H1 (cell line): ENCODE measurements at regions not wholly inside any gene's neighbourhood (a gene's known extent, or its start where the extent isn't known, plus 50 kb on each side); places are given as distances from the start of the nearest gene placed in this dataset.

Experiments
- CTCF ChIA-PET: fragments of 300-600 bp; sonication (Branson Sonifier 250); formaldehyde crosslinking; loops from one replicate; lab custom pipeline; 2021; ENCODE audit not compliant: partially characterized antibody; lab: Charles Lee
- POLR2A ChIA-PET: fragments of 300-600 bp; sonication (Branson Sonifier 250); formaldehyde crosslinking; loops from one replicate; lab custom pipeline; 2021; ENCODE audit warnings: inconsistent platforms; ENCODE audit not compliant: partially characterized antibody; lab: Charles Lee
- DNase-seq, 2 experiments: peaks; one replicate each; pipeline versions ENCODE4 v3.0.0 to v3.0.0-alpha.2; 2010 to 2022; ENCODE audit warnings: low spot score in 2 of 2, low read depth in 1 of 2, mixed read lengths in 1 of 2
- FAIRE-seq: peaks from 2 replicates; lab custom pipeline; 2011; peaks lifted over from hg19 to GRCh38; lab: Jason Lieb, UNC
- H2AFZ ChIP-seq: 2 replicates; pipeline ENCODE4 v1.8.1; 2012; ENCODE audit warnings: low read length, inconsistent platforms
- H2AK5ac ChIP-seq: 2 replicates; pipeline ENCODE4 v1.6.1; 2013; ENCODE audit warnings: low read depth, low read length
- H2BK120ac ChIP-seq: replicated peaks from 2 replicates; pipeline ENCODE3; 2013; ENCODE audit warnings: low read depth, low read length, inconsistent platforms
- H2BK12ac ChIP-seq: 2 replicates; pipeline ENCODE4 v1.6.1; 2013; ENCODE audit warnings: low read depth, low read length
- H2BK15ac ChIP-seq: 2 replicates; pipeline ENCODE4 v1.6.1; 2013; ENCODE audit warnings: low read length
- H2BK20ac ChIP-seq: 2 replicates; pipeline ENCODE4 v1.6.1; 2013; ENCODE audit warnings: low read length
- H2BK5ac ChIP-seq: 2 replicates; pipeline ENCODE4 v1.6.1; 2013; ENCODE audit warnings: low read depth, low read length
- H3K14ac ChIP-seq: 2 replicates; pipeline ENCODE4 v1.6.1; 2013; ENCODE audit warnings: inconsistent platforms; ENCODE audit not compliant: insufficient read length
- H3K18ac ChIP-seq: 2 replicates; pipeline ENCODE4 v1.6.1; 2013; ENCODE audit warnings: low read length; ENCODE audit errors: extremely low read depth
- H3K23ac ChIP-seq: 2 replicates; pipeline ENCODE4 v1.6.1; 2013; ENCODE audit warnings: inconsistent platforms; ENCODE audit not compliant: insufficient read length
- H3K23me2 ChIP-seq: 2 replicates; pipeline ENCODE4 v1.6.1; 2013; ENCODE audit warnings: low read depth, low read length
- H3K27ac ChIP-seq: 2 replicates; pipeline ENCODE4 v1.6.1; 2011; ENCODE audit warnings: low read depth, low read length, inconsistent platforms
- H3K27me3 ChIP-seq, 4 experiments: replicated peaks in 1 of 4; 1 replicate in 1 of 4; 2 replicates in 3 of 4; pipeline versions ENCODE4 v1.6.1 to v1.8.1; 2011 to 2013; ENCODE audit warnings: low read length in 3 of 4, mild to moderate bottlenecking in 3 of 4, inconsistent platforms in 2 of 4, mixed read lengths in 2 of 4, moderate library complexity in 1 of 4; ENCODE audit not compliant: control insufficient read depth in 3 of 4, insufficient read depth in 3 of 4; ENCODE audit errors: extremely low read depth in 1 of 4
- H3K36me3 ChIP-seq, 4 experiments: 2 replicates each; pipeline versions ENCODE4 v1.6.1 to v1.8.1; 2011 to 2013; ENCODE audit warnings: mild to moderate bottlenecking in 4 of 4, low read length in 3 of 4, moderate library complexity in 2 of 4, control low read depth in 1 of 4, inconsistent platforms in 1 of 4; ENCODE audit not compliant: insufficient read depth in 4 of 4, control insufficient read depth in 2 of 4
- H3K4ac ChIP-seq: replicated peaks from 2 replicates; pipeline ENCODE3; 2013; ENCODE audit warnings: low read length, low read depth, mixed read lengths, inconsistent platforms; ENCODE audit not compliant: insufficient read length
- H3K4me1 ChIP-seq, 4 experiments: replicated peaks in 1 of 4; 1 replicate in 1 of 4; 2 replicates in 3 of 4; pipeline versions ENCODE4 v1.6.1 to v1.8.1; 2011 to 2013; ENCODE audit warnings: low read length in 3 of 4, inconsistent platforms in 2 of 4, mixed read lengths in 1 of 4; ENCODE audit not compliant: insufficient read depth in 4 of 4, control insufficient read depth in 3 of 4
- H3K4me2 ChIP-seq, 2 experiments: 2 replicates each; pipeline versions ENCODE4 v1.6.1 to v1.8.1; 2011 to 2013; ENCODE audit warnings: low read depth in 2 of 2, low read length in 2 of 2, control low read depth in 1 of 2, inconsistent platforms in 1 of 2, mild to moderate bottlenecking in 1 of 2; ENCODE audit not compliant: insufficient read depth in 1 of 2
- H3K4me3 ChIP-seq, 4 experiments: fragments of 200-600, 300-600 bp in 1 of 4; sonication (generic), shearing (Covaris generic), sonication (Bioruptor Twin) in 1 of 4; 2 replicates each; pipeline versions ENCODE4 v1.5.1 to v1.8.1; 2011 to 2016; ENCODE audit warnings: low read length in 4 of 4, low read depth in 3 of 4, control low read depth in 2 of 4, inconsistent platforms in 2 of 4, mild to moderate bottlenecking in 2 of 4, mixed read lengths in 1 of 4, moderate library complexity in 1 of 4; ENCODE audit not compliant: insufficient read depth in 2 of 4; ENCODE audit errors: extremely low read depth in 1 of 4
- H3K56ac ChIP-seq: replicated peaks from 2 replicates; pipeline ENCODE3; 2013; ENCODE audit warnings: low read depth, mild to moderate bottlenecking, mixed read lengths, low read length, inconsistent platforms; ENCODE audit not compliant: insufficient read length
- H3K79me1 ChIP-seq: 2 replicates; pipeline ENCODE4 v1.6.1; 2013; ENCODE audit warnings: low read depth, low read length, control low read depth
- H3K79me2 ChIP-seq, 2 experiments: 2 replicates each; pipeline versions ENCODE4 v1.6.1 to v1.8.1; 2012 to 2013; ENCODE audit warnings: low read length in 2 of 2, mild to moderate bottlenecking in 2 of 2, inconsistent platforms in 1 of 2; ENCODE audit not compliant: insufficient read depth in 2 of 2, control insufficient read depth in 1 of 2
- H3K9ac ChIP-seq, 4 experiments: replicated peaks in 1 of 4; 1 replicate in 1 of 4; 2 replicates in 3 of 4; pipeline versions ENCODE4 v1.6.1 to v1.8.1; 2011 to 2013; ENCODE audit warnings: low read depth in 3 of 4, low read length in 3 of 4, control low read depth in 2 of 4, mild to moderate bottlenecking in 2 of 4, moderate library complexity in 2 of 4, inconsistent platforms in 1 of 4; ENCODE audit errors: extremely low read depth in 1 of 4
- H3K9me3 ChIP-seq, 2 experiments: 2 replicates each; pipeline versions ENCODE4 v1.6.1 to v1.8.1; 2012 to 2013; ENCODE audit warnings: mild to moderate bottlenecking in 2 of 2, moderate library complexity in 2 of 2, control low read depth in 1 of 2, inconsistent platforms in 1 of 2, low read depth in 1 of 2, low read length in 1 of 2, mixed read lengths in 1 of 2; ENCODE audit not compliant: insufficient read depth in 2 of 2
- H4K20me1 ChIP-seq, 2 experiments: replicated peaks in 1 of 2; 2 replicates each; pipeline versions ENCODE3 to v1.8.1; 2011 to 2013; ENCODE audit warnings: inconsistent platforms in 2 of 2, low read length in 2 of 2, mild to moderate bottlenecking in 1 of 2; ENCODE audit not compliant: insufficient read depth in 2 of 2, control insufficient read depth in 1 of 2
- H4K5ac ChIP-seq: 2 replicates; pipeline ENCODE4 v1.6.1; 2013; ENCODE audit warnings: low read length, low read depth, mixed read lengths, inconsistent platforms; ENCODE audit not compliant: insufficient read length
- H4K8ac ChIP-seq: 2 replicates; pipeline ENCODE4 v1.8.0; 2013; ENCODE audit warnings: mild to moderate bottlenecking, moderate library complexity, low read length, inconsistent platforms; ENCODE audit not compliant: insufficient read depth; ENCODE audit errors: extremely low read depth
- H4K91ac ChIP-seq: replicated peaks from 2 replicates; pipeline ENCODE3; 2013; ENCODE audit warnings: low read length, mixed read lengths, inconsistent platforms; ENCODE audit not compliant: insufficient read length
- BRCA1 ChIP-seq: IDR thresholded peaks from 2 replicates; pipeline ENCODE4 v1.6.1; 2012; ENCODE audit warnings: low read depth, low read length, improper control_type of control experiment
- CBX5 ChIP-seq: fragments of 300-800, 300-1000 bp; sonication (generic); IDR thresholded peaks from 2 replicates; pipeline ENCODE4 v1.7.1; 2016; ENCODE audit warnings: antibody characterized with exemption, low read length, low read depth
- CBX8 ChIP-seq: fragments of 300-800, 300-1000 bp; sonication (generic); IDR thresholded peaks from 2 replicates; pipeline ENCODE4 v1.7.1; 2016; ENCODE audit warnings: low read depth, low read length, borderline replicate concordance
- CEBPB ChIP-seq: IDR thresholded peaks from 2 replicates; pipeline ENCODE4 v1.6.1; 2012; ENCODE audit warnings: low read depth, low read length
- EP300 ChIP-seq, 2 experiments: IDR thresholded peaks; 1 replicate in 1 of 2; 2 replicates in 1 of 2; pipeline ENCODE4 v1.6.1; 2011 to 2012; ENCODE audit warnings: low read depth in 2 of 2, low read length in 2 of 2, mild to moderate bottlenecking in 2 of 2, borderline replicate concordance in 1 of 2, inconsistent platforms in 1 of 2, moderate library complexity in 1 of 2
- KDM5A ChIP-seq: fragments of 200-600 bp; IDR thresholded peaks from 2 replicates; pipeline ENCODE4 v1.7.1; 2012; ENCODE audit warnings: mild to moderate bottlenecking, low read length, inconsistent platforms, mixed read lengths
- MAFK ChIP-seq: IDR thresholded peaks from 2 replicates; pipeline ENCODE4 v1.6.1; 2012; ENCODE audit warnings: low read depth, mild to moderate bottlenecking, improper control_type of control experiment, low read length
- PHF8 ChIP-seq: fragments of 200-600 bp; sonication (generic); conservative IDR thresholded peaks from 2 replicates; pipeline ENCODE4 v1.7.1; 2012; ENCODE audit warnings: low read depth, mild to moderate bottlenecking, inconsistent platforms, low read length, moderate library complexity
- SAP30 ChIP-seq: fragments of 300-600 bp; sonication (generic); IDR thresholded peaks from 2 replicates; pipeline ENCODE4 v1.7.1; 2012; ENCODE audit warnings: low read length, moderate library complexity, mild to moderate bottlenecking, inconsistent platforms; ENCODE audit not compliant: insufficient read depth, insufficient replicate concordance
- TAF1 ChIP-seq: IDR thresholded peaks from 2 replicates; pipeline ENCODE4 v1.6.1; 2011; ENCODE audit warnings: mild to moderate bottlenecking, low read depth, low read length
- TBP ChIP-seq: IDR thresholded peaks from 2 replicates; pipeline ENCODE4 v1.6.1; 2011; ENCODE audit warnings: low read depth, low read length, improper control_type of control experiment
- YY1 ChIP-seq: IDR thresholded peaks from 2 replicates; pipeline ENCODE4 v1.6.1; 2011; ENCODE audit warnings: low read depth, mild to moderate bottlenecking, low read length
- WGBS, 2 experiments: shearing (Covaris generic) in 1 of 2; methylation state at CpG; one replicate each; pipeline versions ENCODE4 v1.1.6 to v1.1.7; 2013 to 2015; ENCODE audit warnings: low lambda C conversion rate in 2 of 2, mixed read lengths in 2 of 2, inconsistent platforms in 1 of 2, low coverage in 1 of 2, missing lambda C conversion rate in 1 of 2; ENCODE audit not compliant: insufficient replicate concordance in 2 of 2, insufficient coverage in 1 of 2, insufficient read length in 1 of 2; ENCODE audit errors: extremely low coverage in 1 of 2, missing lambda C conversion rate in 1 of 2; 5-methylcytosine and 5-hydroxymethylcytosine counted together
- TF ChIP-seq, protein P1 (sequence below): IDR thresholded peaks from 2 replicates; pipeline ENCODE4 v1.6.1; 2011; ENCODE audit warnings: low read depth, mild to moderate bottlenecking, low read length; ENCODE audit not compliant: insufficient read depth

DNA sequence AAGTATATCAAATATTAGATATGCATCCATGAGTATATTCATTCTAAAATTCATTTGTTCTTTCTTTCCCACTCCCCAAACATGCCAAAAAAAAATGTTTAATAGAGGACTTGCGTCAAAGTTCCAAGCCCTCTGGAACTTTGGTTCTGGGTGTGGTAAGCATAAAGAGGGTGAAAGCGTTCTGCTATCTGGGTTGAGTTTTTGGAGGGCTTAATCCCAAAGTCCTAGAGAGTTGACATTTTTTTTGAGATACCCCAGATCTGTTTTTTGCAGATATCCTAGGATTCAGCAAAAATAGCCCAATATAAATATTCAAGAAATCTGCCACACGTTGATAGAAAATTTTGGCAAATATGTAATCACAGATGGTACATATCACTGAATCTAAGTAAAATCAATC, 424.3 kb upstream of the CBLB start:
- no peak overlapping the region for H2BK15ac ChIP-seq
- H3K18ac ChIP-seq, result no peak overlapping the region
- H2AK5ac ChIP-seq, result no peak overlapping the region
- H3K9me3 ChIP-seq, result no peaks in the 10 kb centered on the region
- FAIRE-seq (no peak), DNase-seq (no peak)
- no peak overlapping the region for H3K9ac ChIP-seq
- no peak overlapping the region for H2AFZ ChIP-seq
- no peak overlapping the region for H4K5ac ChIP-seq
- H2BK12ac ChIP-seq, result no peak overlapping the region
- TF ChIP-seq EP300 (IDR thresholded peaks at IDR 0.05; ENCODE audit: borderline replicate concordance in 1 of 2, low read depth in 2 of 2, low read length in 2 of 2), result no peak
- TF ChIP-seq TBP, result no peak
- TF ChIP-seq MAFK, result no peak
- TF ChIP-seq KDM5A, result no peak
- TF ChIP-seq CEBPB, result no peak
- TF ChIP-seq TAF1, result no peak
- TF ChIP-seq, protein P1, sequence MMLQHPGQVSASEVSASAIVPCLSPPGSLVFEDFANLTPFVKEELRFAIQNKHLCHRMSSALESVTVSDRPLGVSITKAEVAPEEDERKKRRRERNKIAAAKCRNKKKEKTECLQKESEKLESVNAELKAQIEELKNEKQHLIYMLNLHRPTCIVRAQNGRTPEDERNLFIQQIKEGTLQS, result no peak
- no peak for TF ChIP-seq SAP30
- TF ChIP-seq CBX5, result no peak
- no peak for TF ChIP-seq YY1
- no peak for TF ChIP-seq BRCA1
- TF ChIP-seq PHF8, result no peak
- no peak for TF ChIP-seq CBX8
- no peaks in the 10 kb centered on the region for H3K79me1 ChIP-seq
- no peak overlapping the region for H3K4me2 ChIP-seq
- H3K23ac ChIP-seq, result no peak overlapping the region
- no peaks in the 10 kb centered on the region for H4K20me1 ChIP-seq
- no peaks in the 10 kb centered on the region for H3K36me3 ChIP-seq
- no peak overlapping the region for H4K91ac ChIP-seq
- H3K14ac ChIP-seq, result no peak overlapping the region
- H3K4ac ChIP-seq, result no peak overlapping the region
- no peak overlapping the region for H2BK120ac ChIP-seq
- no peak overlapping the region for H2BK20ac ChIP-seq
- H3K23me2 ChIP-seq, result no peaks in the 10 kb centered on the region
- no peak overlapping the region for H3K4me3 ChIP-seq
- H2BK5ac ChIP-seq, result no peak overlapping the region
- no peak overlapping the region for H4K8ac ChIP-seq
- ChIA-PET CTCF (no interaction called here), POLR2A (no interaction called here)
- 95% methylated on average over 3 of the region's 3 CpGs; no CpG with 5 or more reads in 1 of the 2 experiments for WGBS, 2 experiments
- H3K27ac ChIP-seq, result no peak overlapping the region
- H3K4me1 ChIP-seq, result peaks cover 0 to 7% (median 0%) of the 10 kb centered on the region in 4 experiments; a peak in 2 of 7 replicates
- no peak overlapping the region for H3K56ac ChIP-seq
- H3K27me3 ChIP-seq, result no peaks in the 10 kb centered on the region
- H3K79me2 ChIP-seq, result no peaks in the 10 kb centered on the region
